ENCODE measurements at regions not wholly inside any gene's neighbourhood (a gene's known extent, or its start where the extent isn't known, plus 50 kb on each side); places are given as distances from the start of the nearest gene placed in this dataset.

DNA sequence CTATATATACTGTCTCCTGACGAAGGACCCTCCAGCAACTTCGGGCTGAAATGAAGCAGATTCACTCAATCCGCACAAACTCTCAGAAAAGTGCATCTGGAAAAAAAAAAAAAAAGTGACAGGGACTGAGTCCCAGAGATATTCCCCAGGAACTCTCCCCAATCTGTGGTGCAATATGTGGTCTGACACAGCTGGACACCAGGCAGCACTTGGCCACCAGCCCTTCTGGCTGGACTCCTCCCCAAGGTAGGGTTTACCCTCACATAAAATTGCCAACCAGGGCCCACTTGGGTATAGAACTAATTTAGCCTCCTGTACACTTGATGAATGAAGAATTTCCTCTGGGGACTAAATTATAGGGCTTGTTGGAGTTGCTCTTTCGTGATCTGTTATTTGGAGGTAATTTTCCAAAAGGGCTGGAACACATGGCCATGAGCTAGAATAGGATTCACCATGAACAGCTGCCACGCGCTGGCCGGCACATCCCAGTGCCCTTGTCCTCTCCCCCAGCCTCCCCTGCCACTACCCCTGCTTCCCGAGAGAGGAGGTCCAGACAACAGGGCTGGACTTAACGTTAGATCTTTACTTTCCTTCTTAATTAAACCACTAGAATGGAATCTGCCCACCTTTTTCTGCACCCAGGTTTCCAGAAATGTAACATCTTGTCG, 379.2 kb downstream of the BMP2 start:
- H4K20me1 ChIP-seq (ENCODE audit: insufficient read depth, low read length) = no peaks in the 10 kb centered on the region
- TF ChIP-seq, protein P1, sequence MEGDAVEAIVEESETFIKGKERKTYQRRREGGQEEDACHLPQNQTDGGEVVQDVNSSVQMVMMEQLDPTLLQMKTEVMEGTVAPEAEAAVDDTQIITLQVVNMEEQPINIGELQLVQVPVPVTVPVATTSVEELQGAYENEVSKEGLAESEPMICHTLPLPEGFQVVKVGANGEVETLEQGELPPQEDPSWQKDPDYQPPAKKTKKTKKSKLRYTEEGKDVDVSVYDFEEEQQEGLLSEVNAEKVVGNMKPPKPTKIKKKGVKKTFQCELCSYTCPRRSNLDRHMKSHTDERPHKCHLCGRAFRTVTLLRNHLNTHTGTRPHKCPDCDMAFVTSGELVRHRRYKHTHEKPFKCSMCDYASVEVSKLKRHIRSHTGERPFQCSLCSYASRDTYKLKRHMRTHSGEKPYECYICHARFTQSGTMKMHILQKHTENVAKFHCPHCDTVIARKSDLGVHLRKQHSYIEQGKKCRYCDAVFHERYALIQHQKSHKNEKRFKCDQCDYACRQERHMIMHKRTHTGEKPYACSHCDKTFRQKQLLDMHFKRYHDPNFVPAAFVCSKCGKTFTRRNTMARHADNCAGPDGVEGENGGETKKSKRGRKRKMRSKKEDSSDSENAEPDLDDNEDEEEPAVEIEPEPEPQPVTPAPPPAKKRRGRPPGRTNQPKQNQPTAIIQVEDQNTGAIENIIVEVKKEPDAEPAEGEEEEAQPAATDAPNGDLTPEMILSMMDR (IDR thresholded peaks at IDR 0.05; ENCODE audit: borderline replicate concordance, extremely low read depth, low read length, poor library complexity, severe bottlenecking) = no peak
- TF ChIP-seq EZH2 (IDR thresholded peaks at IDR 0.05; ENCODE audit: borderline replicate concordance, low read depth, low read length, severe bottlenecking) = no peak
- H3K4me2 ChIP-seq (ENCODE audit: insufficient read depth, low read length) = no peak overlapping the region
- ATAC-seq (ENCODE audit: insufficient read depth, low read depth) = no peak
- no peak for DNase-seq
- no peak overlapping the region for H3K4me3 ChIP-seq (ENCODE audit: low read depth in 1 of 2, low read length in 2 of 2)
- no peak overlapping the region for H3K9ac ChIP-seq (ENCODE audit: low read depth, low read length)
- no peak overlapping the region for H2AFZ ChIP-seq (ENCODE audit: low read depth, low read length)
- H3K9me3 ChIP-seq (ENCODE audit: insufficient read depth, low read length, severe bottlenecking) = no peaks in the 10 kb centered on the region
- no peaks in the 10 kb centered on the region for H3K27me3 ChIP-seq (ENCODE audit: insufficient read depth, low read length, poor library complexity)
- H3K4me1 ChIP-seq (ENCODE audit: insufficient read depth, low read length) = no peaks in the 10 kb centered on the region
- H3K79me2 ChIP-seq (ENCODE audit: insufficient read depth, low read length) = no peaks in the 10 kb centered on the region
- H3K27ac ChIP-seq (ENCODE audit: low read length) = no peak overlapping the region
- H3K36me3 ChIP-seq (ENCODE audit: insufficient read depth, low read length) = no peaks in the 10 kb centered on the region

DNA sequence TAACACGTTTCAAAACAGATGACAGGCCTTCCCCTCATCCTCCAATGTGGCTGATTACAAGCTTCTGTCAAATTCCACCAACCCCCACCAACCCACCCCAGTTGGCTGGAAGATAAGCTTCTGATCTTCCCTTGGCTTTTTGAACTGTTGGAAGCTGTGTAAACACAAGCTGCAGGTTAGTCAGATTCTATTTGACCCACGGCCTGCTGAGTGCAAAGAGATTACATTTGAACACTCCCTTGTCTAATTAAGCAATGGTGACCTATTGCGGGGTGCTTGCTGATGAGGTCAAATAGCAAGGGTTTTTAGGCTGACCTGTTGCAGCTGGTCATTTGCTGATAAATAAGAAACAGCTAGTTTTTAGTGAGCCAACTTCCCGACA, 379.7 kb downstream of the BMP2 start:
- TF ChIP-seq, protein P1 (IDR thresholded peaks at IDR 0.05; ENCODE audit: borderline replicate concordance, extremely low read depth, low read length, poor library complexity, severe bottlenecking) = no peak
- no peak overlapping the region for H3K4me3 ChIP-seq (ENCODE audit: low read depth in 1 of 2, low read length in 2 of 2)
- H2AFZ ChIP-seq (ENCODE audit: low read depth, low read length) = no peak overlapping the region
- ATAC-seq (ENCODE audit: insufficient read depth, low read depth) (no peak), DNase-seq (no peak)
- no peak overlapping the region for H3K4me2 ChIP-seq (ENCODE audit: insufficient read depth, low read length)
- no peak overlapping the region for H3K9ac ChIP-seq (ENCODE audit: low read depth, low read length)
- no peaks in the 10 kb centered on the region for H3K79me2 ChIP-seq (ENCODE audit: insufficient read depth, low read length)
- no peaks in the 10 kb centered on the region for H3K9me3 ChIP-seq (ENCODE audit: insufficient read depth, low read length, severe bottlenecking)
- no peaks in the 10 kb centered on the region for H4K20me1 ChIP-seq (ENCODE audit: insufficient read depth, low read length)
- no peaks in the 10 kb centered on the region for H3K27me3 ChIP-seq (ENCODE audit: insufficient read depth, low read length, poor library complexity)
- no peaks in the 10 kb centered on the region for H3K4me1 ChIP-seq (ENCODE audit: insufficient read depth, low read length)
- H3K27ac ChIP-seq (ENCODE audit: low read length) = no peak overlapping the region
- no peaks in the 10 kb centered on the region for H3K36me3 ChIP-seq (ENCODE audit: insufficient read depth, low read length)

DNA sequence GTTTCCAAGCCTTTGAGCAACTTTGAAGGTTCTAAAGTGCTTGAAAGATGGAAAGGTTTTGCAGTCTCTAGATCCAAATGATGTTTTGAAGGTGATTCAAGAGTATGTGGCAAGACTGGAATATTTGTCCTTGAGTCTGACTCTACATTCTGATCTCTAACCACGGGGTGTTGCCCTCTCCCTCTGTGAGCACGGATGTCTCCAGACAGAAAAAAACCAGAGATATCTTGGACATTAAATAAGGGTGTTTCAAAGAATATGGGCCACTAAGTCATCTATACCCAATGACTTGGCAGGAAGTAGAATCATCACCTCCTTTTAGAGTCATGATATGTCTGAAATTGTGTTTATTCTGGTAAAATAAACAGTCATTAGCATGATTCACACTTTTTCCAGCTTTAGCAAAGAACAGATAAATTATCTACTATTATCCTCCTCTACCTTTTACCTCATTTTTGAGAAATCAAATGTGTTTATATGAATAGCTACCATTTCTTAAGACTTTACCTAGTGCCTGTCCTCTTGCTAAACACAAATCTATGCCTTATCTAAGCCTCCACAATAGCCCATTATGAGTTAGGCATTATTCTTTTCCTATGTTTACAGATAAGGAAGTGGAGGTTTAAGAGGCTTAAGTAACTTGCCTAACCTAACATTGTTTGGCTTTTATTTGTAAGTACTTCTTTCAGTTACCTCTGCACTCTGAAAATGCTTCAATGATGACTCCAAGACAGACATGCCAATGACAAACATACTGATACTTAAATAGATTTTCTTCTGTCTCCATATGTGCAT, 384.4 kb downstream of the BMP2 start:
- Histone ChIP-seq H3K27ac (ENCODE audit: low read length) (no peak overlapping the region), H3K27me3 (ENCODE audit: insufficient read depth, low read length, poor library complexity) (no peaks in the 10 kb centered on the region), H3K4me2 (ENCODE audit: insufficient read depth, low read length) (no peak overlapping the region), H3K9ac (ENCODE audit: low read depth, low read length) (no peak overlapping the region), H2AFZ (ENCODE audit: low read depth, low read length) (no peak overlapping the region), H3K4me3 (ENCODE audit: low read depth in 1 of 2, low read length in 2 of 2) (no peak overlapping the region), H3K4me1 (ENCODE audit: insufficient read depth, low read length) (no peaks in the 10 kb centered on the region), H4K20me1 (ENCODE audit: insufficient read depth, low read length) (no peaks in the 10 kb centered on the region), H3K79me2 (ENCODE audit: insufficient read depth, low read length) (no peaks in the 10 kb centered on the region), H3K36me3 (ENCODE audit: insufficient read depth, low read length) (no peaks in the 10 kb centered on the region), H3K9me3 (ENCODE audit: insufficient read depth, low read length, severe bottlenecking) (no peaks in the 10 kb centered on the region)
- no peak for TF ChIP-seq EZH2 (IDR thresholded peaks at IDR 0.05; ENCODE audit: borderline replicate concordance, low read depth, low read length, severe bottlenecking)
- TF ChIP-seq, protein P1 (IDR thresholded peaks at IDR 0.05; ENCODE audit: borderline replicate concordance, extremely low read depth, low read length, poor library complexity, severe bottlenecking) = no peak
- DNase-seq = no peak
- ATAC-seq (ENCODE audit: insufficient read depth, low read depth) = no peak

Measured in DND-41 (cell line).